PC-3 (cell line): ENCODE measurements at regions not wholly inside any gene's neighbourhood (a gene's known extent, or its start where the extent isn't known, plus 50 kb on each side); places are given as distances from the start of the nearest gene placed in this dataset.

Experiments
- CTCF ChIP-seq: fragments of 300-600 bp; sonication (generic); conservative IDR thresholded peaks from 2 replicates; pipeline ENCODE4 v1.5.1; 2017; ENCODE audit warnings: antibody characterized with exemption, low read depth, mild to moderate bottlenecking, low read length
- EZH2 ChIP-seq: fragments of 300-600 bp; sonication (generic); IDR thresholded peaks from one replicate; pipeline ENCODE4 v1.6.1; 2017; ENCODE audit warnings: antibody characterized with exemption, mild to moderate bottlenecking, low read length; ENCODE audit not compliant: unreplicated experiment
- EZH2phosphoT487 ChIP-seq: fragments of 300-600 bp; sonication (generic); IDR thresholded peaks from 2 replicates; pipeline ENCODE4 v1.6.1; 2018; ENCODE audit warnings: mild to moderate bottlenecking, antibody characterized with exemption, low read length, borderline replicate concordance

GRCh38 chr3:144197116-144197515, 225.5 kb downstream of the DIPK2A start:
- TF ChIP-seq CTCF (no peak), EZH2phosphoT487 (no peak), EZH2 (no peak)
